MM.1S (cell line): ENCODE measurements at regions not wholly inside any gene's neighbourhood (a gene's known extent, or its start where the extent isn't known, plus 50 kb on each side); places are given as distances from the start of the nearest gene placed in this dataset.
"Not testable (repeated sequence)": the region's sequence is repeated elsewhere in the genome, so short reads cannot be mapped to it uniquely, and the experiment has no call there.

ENCODE experiments used
- CTCF ChIP-seq: fragments of 300-600 bp; sonication (generic); IDR thresholded peaks from 2 replicates; pipeline ENCODE4 v1.5.1; 2016; ENCODE audit warnings: antibody characterized with exemption, low read length, mixed read lengths
- EZH2phosphoT487 ChIP-seq: fragments of 300-600 bp; sonication (generic); IDR thresholded peaks from 2 replicates; pipeline ENCODE4 v1.6.1; 2018; ENCODE audit warnings: antibody characterized with exemption, low read length

- TF ChIP-seq CTCF, EZH2phosphoT487: not testable (repeated sequence)
Observed at GRCh38 chr7:93706162-93706561, 131.6 kb upstream of the CALCR start.
